ENCODE measurements at regions not wholly inside any gene's neighbourhood (a gene's known extent, or its start where the extent isn't known, plus 50 kb on each side); places are given as distances from the start of the nearest gene placed in this dataset.

DNA sequence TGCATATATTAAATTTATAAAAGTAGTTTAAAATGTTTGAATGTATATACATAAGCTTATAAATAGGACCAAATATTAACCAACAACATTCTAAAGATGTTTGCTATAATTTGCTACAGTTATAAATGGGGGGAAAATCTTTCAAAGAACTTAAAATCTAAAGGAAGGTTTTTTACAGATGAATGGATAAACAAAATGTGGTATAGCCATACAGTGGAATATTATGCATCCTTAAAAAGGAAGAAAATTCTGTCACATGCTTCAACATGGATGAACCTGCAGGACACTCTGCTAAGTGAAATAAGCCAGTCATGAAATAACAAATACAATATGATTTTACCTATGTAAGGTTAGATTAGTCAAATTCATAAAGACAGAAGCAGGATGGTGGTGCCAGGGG is 75.8 kb downstream of the TMEM17 start:
- H3K23ac ChIP-seq (ENCODE audit: low read length): no peak overlapping the region
- H3K56ac ChIP-seq (ENCODE audit: low read length): no peak overlapping the region
- no peaks in the 10 kb centered on the region for H3K79me2 ChIP-seq (ENCODE audit: control insufficient read depth, insufficient read depth, low read length)
- no peak overlapping the region for H4K8ac ChIP-seq (ENCODE audit: low read depth, low read length)
- no peak overlapping the region for H3K4me3 ChIP-seq (ENCODE audit: low read length)
- no peak overlapping the region for H3K4me2 ChIP-seq (ENCODE audit: low read length)
- H3K27me3 ChIP-seq (ENCODE audit: insufficient read depth, low read length, poor library complexity): no peaks in the 10 kb centered on the region
- H3K4ac ChIP-seq (ENCODE audit: low read depth, low read length): no peak overlapping the region
- no peak overlapping the region for H2BK15ac ChIP-seq (replicated peaks; ENCODE audit: low read depth)
- H2BK120ac ChIP-seq (ENCODE audit: low read depth, low read length): no peak overlapping the region
- DNase-seq: no peak
- no peak overlapping the region for H3K9ac ChIP-seq (ENCODE audit: low read length)
- H4K5ac ChIP-seq (ENCODE audit: low read length): no peak overlapping the region
- no peak overlapping the region for H3K18ac ChIP-seq (ENCODE audit: low read length)
- H3K36me3 ChIP-seq (ENCODE audit: control insufficient read depth, insufficient read depth, low read length): no peaks in the 10 kb centered on the region
- no peaks in the 10 kb centered on the region for H3K79me1 ChIP-seq (ENCODE audit: low read length)
- H2AK5ac ChIP-seq (ENCODE audit: low read length): no peak overlapping the region
- no peaks in the 10 kb centered on the region for H3K4me1 ChIP-seq (ENCODE audit: control insufficient read depth, low read depth, low read length)
- H3K27ac ChIP-seq (ENCODE audit: low read depth, low read length): no peak overlapping the region
- no peak overlapping the region for H2BK5ac ChIP-seq (ENCODE audit: low read length)

DNA sequence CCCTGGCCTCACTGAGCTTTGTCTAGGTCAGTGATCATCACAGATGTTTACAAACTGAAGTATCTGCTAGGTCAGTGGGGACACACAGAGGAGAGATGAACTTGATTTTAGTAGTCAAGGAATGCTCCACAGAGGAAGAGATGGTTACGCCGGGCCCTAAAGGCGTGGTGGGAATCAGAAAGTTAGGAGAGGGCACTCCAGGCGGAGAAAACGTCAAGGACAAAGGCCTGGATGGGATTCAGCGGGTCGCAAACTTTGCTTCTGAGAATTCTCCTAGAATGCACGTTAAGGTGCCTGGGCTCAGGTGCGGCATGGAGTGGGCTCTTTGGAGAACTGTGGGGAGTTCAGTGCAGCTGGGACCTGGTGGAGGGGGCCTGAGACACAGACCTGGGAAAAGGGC is 78.8 kb downstream of the TMEM17 start:
- DNase-seq: no peak
- no CpG with 5 or more reads among the region's 9 CpGs for WGBS (ENCODE audit: extremely low coverage, insufficient coverage, low lambda C conversion rate)
- H3K9ac ChIP-seq (ENCODE audit: low read length): no peak overlapping the region
- H3K27ac ChIP-seq (ENCODE audit: low read depth, low read length): no peak overlapping the region
- H3K23ac ChIP-seq (ENCODE audit: low read length): no peak overlapping the region
- H3K79me2 ChIP-seq (ENCODE audit: control insufficient read depth, insufficient read depth, low read length): no peaks in the 10 kb centered on the region
- no peak overlapping the region for H3K4me3 ChIP-seq (ENCODE audit: low read length)
- H3K56ac ChIP-seq (ENCODE audit: low read length): no peak overlapping the region
- no peak overlapping the region for H2AK5ac ChIP-seq (ENCODE audit: low read length)
- H4K5ac ChIP-seq (ENCODE audit: low read length): no peak overlapping the region
- no peak overlapping the region for H3K4ac ChIP-seq (ENCODE audit: low read depth, low read length)
- H4K8ac ChIP-seq (ENCODE audit: low read depth, low read length): no peak overlapping the region
- H3K36me3 ChIP-seq (ENCODE audit: control insufficient read depth, insufficient read depth, low read length): no peaks in the 10 kb centered on the region
- H3K4me1 ChIP-seq (ENCODE audit: control insufficient read depth, low read depth, low read length): no peaks in the 10 kb centered on the region
- H3K27me3 ChIP-seq (ENCODE audit: insufficient read depth, low read length, poor library complexity): no peaks in the 10 kb centered on the region
- H2BK120ac ChIP-seq (ENCODE audit: low read depth, low read length): no peak overlapping the region
- no peak overlapping the region for H3K4me2 ChIP-seq (ENCODE audit: low read length)
- H3K79me1 ChIP-seq (ENCODE audit: low read length): no peaks in the 10 kb centered on the region
- no peak overlapping the region for H2BK5ac ChIP-seq (ENCODE audit: low read length)
- H2BK15ac ChIP-seq (replicated peaks; ENCODE audit: low read depth): no peak overlapping the region
- H3K18ac ChIP-seq (ENCODE audit: low read length): no peak overlapping the region

GRCh38 chr2:62426154-62426912 is 79.7 kb downstream of the TMEM17 start:
- no peaks in the 10 kb centered on the region for H3K79me1 ChIP-seq (ENCODE audit: low read length)
- H3K27ac ChIP-seq (ENCODE audit: low read depth, low read length): no peak overlapping the region
- H2AK5ac ChIP-seq (ENCODE audit: low read length): no peak overlapping the region
- no peak overlapping the region for H3K23ac ChIP-seq (ENCODE audit: low read length)
- WGBS (ENCODE audit: extremely low coverage, insufficient coverage, low lambda C conversion rate): no CpG with 5 or more reads among the region's 17 CpGs
- no peak overlapping the region for H3K4ac ChIP-seq (ENCODE audit: low read depth, low read length)
- H4K8ac ChIP-seq (ENCODE audit: low read depth, low read length): no peak overlapping the region
- no peaks in the 10 kb centered on the region for H3K36me3 ChIP-seq (ENCODE audit: control insufficient read depth, insufficient read depth, low read length)
- no peak overlapping the region for H3K4me3 ChIP-seq (ENCODE audit: low read length)
- H3K4me1 ChIP-seq (ENCODE audit: control insufficient read depth, low read depth, low read length): no peaks in the 10 kb centered on the region
- H2BK120ac ChIP-seq (ENCODE audit: low read depth, low read length): no peak overlapping the region
- no peak for DNase-seq
- H3K27me3 ChIP-seq (ENCODE audit: insufficient read depth, low read length, poor library complexity): no peaks in the 10 kb centered on the region
- no peak overlapping the region for H3K56ac ChIP-seq (ENCODE audit: low read length)
- no peak overlapping the region for H2BK15ac ChIP-seq (replicated peaks; ENCODE audit: low read depth)
- H4K5ac ChIP-seq (ENCODE audit: low read length): no peak overlapping the region
- no peak overlapping the region for H3K4me2 ChIP-seq (ENCODE audit: low read length)
- H2BK5ac ChIP-seq (ENCODE audit: low read length): no peak overlapping the region
- no peak overlapping the region for H3K18ac ChIP-seq (ENCODE audit: low read length)
- no peaks in the 10 kb centered on the region for H3K79me2 ChIP-seq (ENCODE audit: control insufficient read depth, insufficient read depth, low read length)
- no peak overlapping the region for H3K9ac ChIP-seq (ENCODE audit: low read length)

DNA sequence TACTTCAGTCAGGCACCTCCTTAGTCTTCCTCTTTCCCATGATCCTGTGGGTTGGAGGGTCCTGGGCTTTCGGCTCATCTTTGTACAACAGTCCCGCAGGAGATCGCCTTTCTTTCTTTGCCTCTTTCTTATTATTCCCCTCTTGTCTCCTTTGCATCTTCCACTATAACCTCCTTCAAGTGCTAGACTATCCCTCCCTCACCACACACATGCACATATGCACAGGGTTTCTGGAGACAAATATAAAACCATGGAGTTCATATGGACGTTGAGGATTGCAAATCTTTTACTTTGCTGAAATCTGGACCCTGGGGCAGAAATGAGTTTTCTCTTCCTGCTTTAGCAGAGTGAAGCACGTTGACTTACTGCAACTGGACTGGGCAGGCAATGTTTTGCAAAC is 80.3 kb downstream of the TMEM17 start:
- H3K79me2 ChIP-seq (ENCODE audit: control insufficient read depth, insufficient read depth, low read length): no peaks in the 10 kb centered on the region
- H3K27me3 ChIP-seq (ENCODE audit: insufficient read depth, low read length, poor library complexity): no peaks in the 10 kb centered on the region
- H3K56ac ChIP-seq (ENCODE audit: low read length): no peak overlapping the region
- no peaks in the 10 kb centered on the region for H3K4me1 ChIP-seq (ENCODE audit: control insufficient read depth, low read depth, low read length)
- WGBS (ENCODE audit: extremely low coverage, insufficient coverage, low lambda C conversion rate): no CpG with 5 or more reads among the region's 5 CpGs
- no peaks in the 10 kb centered on the region for H3K79me1 ChIP-seq (ENCODE audit: low read length)
- H2BK15ac ChIP-seq (replicated peaks; ENCODE audit: low read depth): no peak overlapping the region
- no peak overlapping the region for H3K23ac ChIP-seq (ENCODE audit: low read length)
- H3K4me3 ChIP-seq (ENCODE audit: low read length): no peak overlapping the region
- H3K27ac ChIP-seq (ENCODE audit: low read depth, low read length): no peak overlapping the region
- H2AK5ac ChIP-seq (ENCODE audit: low read length): no peak overlapping the region
- no peak overlapping the region for H4K5ac ChIP-seq (ENCODE audit: low read length)
- H3K4me2 ChIP-seq (ENCODE audit: low read length): no peak overlapping the region
- no peak overlapping the region for H3K18ac ChIP-seq (ENCODE audit: low read length)
- H3K4ac ChIP-seq (ENCODE audit: low read depth, low read length): no peak overlapping the region
- H2BK120ac ChIP-seq (ENCODE audit: low read depth, low read length): no peak overlapping the region
- no peak for DNase-seq
- H3K36me3 ChIP-seq (ENCODE audit: control insufficient read depth, insufficient read depth, low read length): no peaks in the 10 kb centered on the region
- H3K9ac ChIP-seq (ENCODE audit: low read length): no peak overlapping the region
- no peak overlapping the region for H4K8ac ChIP-seq (ENCODE audit: low read depth, low read length)
- no peak overlapping the region for H2BK5ac ChIP-seq (ENCODE audit: low read length)

DNA sequence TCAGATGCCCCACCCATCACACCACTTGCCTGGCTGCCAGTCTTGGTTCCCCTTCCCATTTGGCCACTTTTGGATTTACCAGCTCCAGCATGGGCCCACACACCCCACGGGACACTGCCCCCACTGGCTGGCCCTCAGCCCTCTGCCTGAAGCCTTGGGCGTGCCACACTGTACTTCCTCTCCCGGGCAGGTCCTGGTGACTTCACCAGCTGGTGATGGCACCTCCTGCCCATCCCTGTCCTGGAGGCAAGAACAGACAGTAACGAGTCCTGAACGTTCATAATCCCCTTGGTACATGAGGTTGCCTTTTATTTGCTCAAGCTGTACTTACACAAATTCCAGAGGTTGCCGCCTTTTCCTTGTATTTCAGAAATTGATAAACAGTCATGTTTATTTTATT is 81.1 kb downstream of the TMEM17 start:
- Histone ChIP-seq H3K4ac (ENCODE audit: low read depth, low read length) (no peak overlapping the region), H2BK15ac (replicated peaks; ENCODE audit: low read depth) (no peak overlapping the region), H4K5ac (ENCODE audit: low read length) (no peak overlapping the region), H3K56ac (ENCODE audit: low read length) (no peak overlapping the region), H3K79me2 (ENCODE audit: control insufficient read depth, insufficient read depth, low read length) (no peaks in the 10 kb centered on the region), H3K27me3 (ENCODE audit: insufficient read depth, low read length, poor library complexity) (no peaks in the 10 kb centered on the region), H3K23ac (ENCODE audit: low read length) (no peak overlapping the region), H3K18ac (ENCODE audit: low read length) (no peak overlapping the region), H2AK5ac (ENCODE audit: low read length) (no peak overlapping the region), H3K9ac (ENCODE audit: low read length) (no peak overlapping the region), H3K4me2 (ENCODE audit: low read length) (no peak overlapping the region), H3K4me3 (ENCODE audit: low read length) (no peak overlapping the region), H2BK120ac (ENCODE audit: low read depth, low read length) (no peak overlapping the region), H3K36me3 (ENCODE audit: control insufficient read depth, insufficient read depth, low read length) (no peaks in the 10 kb centered on the region), H3K79me1 (ENCODE audit: low read length) (no peaks in the 10 kb centered on the region), H4K8ac (ENCODE audit: low read depth, low read length) (no peak overlapping the region), H3K27ac (ENCODE audit: low read depth, low read length) (no peak overlapping the region), H3K4me1 (ENCODE audit: control insufficient read depth, low read depth, low read length) (no peaks in the 10 kb centered on the region), H2BK5ac (ENCODE audit: low read length) (no peak overlapping the region)
- no peak for DNase-seq
- WGBS (ENCODE audit: extremely low coverage, insufficient coverage, low lambda C conversion rate): no CpG with 5 or more reads among the region's 6 CpGs

DNA sequence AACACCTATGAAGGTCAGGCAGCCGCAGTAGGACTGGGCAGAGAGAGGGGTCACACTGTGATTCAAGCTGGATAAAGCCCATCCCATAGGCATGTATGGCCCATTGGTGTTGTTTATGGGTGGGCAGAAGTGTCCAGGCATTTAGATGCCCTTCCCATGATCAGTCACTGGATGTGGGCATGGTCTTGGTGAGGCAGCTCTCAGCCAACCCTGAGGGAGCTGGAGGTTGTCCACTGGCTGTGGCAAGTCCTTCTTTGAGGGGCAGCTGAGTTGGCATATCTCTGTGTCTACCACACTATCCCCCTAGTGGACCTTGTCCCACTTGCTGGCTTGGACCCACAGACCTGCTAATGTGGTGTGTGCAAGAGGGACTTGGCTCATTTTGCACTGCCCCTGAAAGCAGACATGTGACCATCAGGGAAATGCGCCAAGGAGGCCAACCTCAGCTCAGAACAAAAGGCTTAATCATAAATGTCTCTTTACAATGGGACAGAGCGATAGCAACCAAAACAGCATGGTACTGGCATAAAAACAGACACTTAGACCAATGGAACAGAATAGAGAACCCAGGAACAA is 82.0 kb downstream of the TMEM17 start:
- H3K27ac ChIP-seq (ENCODE audit: low read depth, low read length): no peak overlapping the region
- no peak for DNase-seq
- no peaks in the 10 kb centered on the region for H3K79me2 ChIP-seq (ENCODE audit: control insufficient read depth, insufficient read depth, low read length)
- no peak overlapping the region for H3K23ac ChIP-seq (ENCODE audit: low read length)
- no peaks in the 10 kb centered on the region for H3K27me3 ChIP-seq (ENCODE audit: insufficient read depth, low read length, poor library complexity)
- H3K36me3 ChIP-seq (ENCODE audit: control insufficient read depth, insufficient read depth, low read length): no peaks in the 10 kb centered on the region
- no peak overlapping the region for H4K5ac ChIP-seq (ENCODE audit: low read length)
- H2AK5ac ChIP-seq (ENCODE audit: low read length): no peak overlapping the region
- H3K9ac ChIP-seq (ENCODE audit: low read length): no peak overlapping the region
- H2BK5ac ChIP-seq (ENCODE audit: low read length): no peak overlapping the region
- no peaks in the 10 kb centered on the region for H3K4me1 ChIP-seq (ENCODE audit: control insufficient read depth, low read depth, low read length)
- no peak overlapping the region for H3K4me2 ChIP-seq (ENCODE audit: low read length)
- no peak overlapping the region for H3K4ac ChIP-seq (ENCODE audit: low read depth, low read length)
- H2BK120ac ChIP-seq (ENCODE audit: low read depth, low read length): no peak overlapping the region
- H2BK15ac ChIP-seq (replicated peaks; ENCODE audit: low read depth): no peak overlapping the region
- H4K8ac ChIP-seq (ENCODE audit: low read depth, low read length): no peak overlapping the region
- H3K18ac ChIP-seq (ENCODE audit: low read length): no peak overlapping the region
- WGBS (ENCODE audit: extremely low coverage, insufficient coverage, low lambda C conversion rate): no CpG with 5 or more reads among the region's 3 CpGs
- no peaks in the 10 kb centered on the region for H3K79me1 ChIP-seq (ENCODE audit: low read length)
- H3K56ac ChIP-seq (ENCODE audit: low read length): no peak overlapping the region
- H3K4me3 ChIP-seq (ENCODE audit: low read length): no peak overlapping the region
